NCI-H526 treated with DMSO at 0.1 percent for 48 hours (cell line): ENCODE measurements at regions not wholly inside any gene's neighbourhood (a gene's known extent, or its start where the extent isn't known, plus 50 kb on each side); places are given as distances from the start of the nearest gene placed in this dataset.

ENCODE experiments used
- DNase-seq: peaks from one replicate; lab custom pipeline; 2025; lab: John Stamatoyannopoulos, UW

GRCh38 chr14:40903709-40904108 is 703.0 kb upstream of the LRFN5 start:
- no peak for DNase-seq

DNA sequence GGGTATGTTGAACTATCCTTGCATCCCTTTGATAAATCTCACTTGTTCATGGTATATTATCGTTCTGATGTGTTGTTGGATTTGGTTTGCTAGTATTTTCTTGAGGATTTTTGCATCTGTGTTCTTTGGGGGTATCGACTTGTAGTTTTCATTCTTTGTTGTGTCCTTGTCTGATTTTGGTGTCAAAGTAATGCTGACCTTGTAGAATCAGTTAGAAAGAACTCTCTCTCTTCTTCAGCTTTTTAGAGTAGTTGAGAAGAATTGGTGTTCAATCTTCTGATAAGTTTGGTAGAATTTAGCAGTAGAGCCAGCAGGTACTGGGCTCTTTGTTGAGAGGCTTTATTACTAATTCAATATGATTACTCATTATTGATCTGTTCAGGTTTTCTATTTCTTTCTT is 707.2 kb upstream of the LRFN5 start:
- no peak for DNase-seq

DNA sequence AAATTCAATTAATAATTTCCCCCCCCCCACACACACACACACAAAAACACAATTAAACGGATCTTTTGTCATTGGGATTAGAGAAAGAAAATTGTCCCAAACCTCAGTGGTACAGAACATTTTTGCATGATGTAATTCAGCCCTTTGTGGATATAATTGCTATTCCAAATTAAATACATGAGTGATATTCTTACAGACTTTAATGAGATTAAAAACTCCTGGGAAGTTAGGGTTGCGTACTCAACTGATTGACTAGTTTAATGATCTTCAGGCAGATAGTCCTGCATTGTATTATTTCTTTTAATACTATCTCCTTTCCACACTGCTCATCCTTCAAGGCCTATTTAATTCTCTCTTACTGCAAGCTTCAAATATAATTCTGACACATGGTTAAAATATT is 711.8 kb upstream of the LRFN5 start:
- DNase-seq = no peak

DNA sequence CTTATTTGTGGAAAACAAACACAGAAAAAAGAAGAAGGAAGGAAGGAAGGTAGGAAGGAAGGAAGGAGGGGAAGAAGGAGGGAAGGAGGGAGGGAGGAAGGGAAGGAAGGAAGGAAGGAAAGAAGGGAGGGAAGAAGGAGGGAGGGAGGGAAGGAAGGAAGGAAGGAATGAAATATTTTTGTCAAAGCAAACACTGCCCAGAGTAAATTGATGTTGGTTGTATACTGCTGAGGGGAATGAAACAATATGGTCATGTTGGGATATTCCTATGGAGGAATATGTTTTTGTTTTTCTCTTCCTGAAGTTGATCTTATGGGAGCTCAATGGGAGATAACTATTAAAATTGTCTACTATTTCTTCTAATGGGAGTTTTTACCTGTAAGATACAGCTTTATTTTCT is 717.5 kb upstream of the LRFN5 start:
- DNase-seq = no peak

DNA sequence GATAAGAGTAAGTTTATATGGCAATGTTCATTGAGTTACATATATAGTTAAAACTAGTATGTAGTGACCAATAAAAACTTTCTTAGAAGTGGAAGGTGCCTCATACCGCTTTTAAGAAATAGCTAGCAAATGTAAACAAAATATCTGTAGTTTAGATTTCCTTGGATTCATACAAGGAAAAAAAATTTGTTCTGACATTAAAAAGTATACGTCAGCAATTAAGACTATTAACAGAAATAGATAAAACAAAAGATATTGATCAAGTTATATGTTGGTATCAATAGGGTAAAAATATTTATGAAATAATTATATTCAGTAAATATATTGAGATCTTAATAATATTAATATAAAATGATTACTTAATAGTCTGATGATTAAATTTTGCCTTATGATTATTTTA is 718.8 kb upstream of the LRFN5 start:
- DNase-seq = no peak

DNA sequence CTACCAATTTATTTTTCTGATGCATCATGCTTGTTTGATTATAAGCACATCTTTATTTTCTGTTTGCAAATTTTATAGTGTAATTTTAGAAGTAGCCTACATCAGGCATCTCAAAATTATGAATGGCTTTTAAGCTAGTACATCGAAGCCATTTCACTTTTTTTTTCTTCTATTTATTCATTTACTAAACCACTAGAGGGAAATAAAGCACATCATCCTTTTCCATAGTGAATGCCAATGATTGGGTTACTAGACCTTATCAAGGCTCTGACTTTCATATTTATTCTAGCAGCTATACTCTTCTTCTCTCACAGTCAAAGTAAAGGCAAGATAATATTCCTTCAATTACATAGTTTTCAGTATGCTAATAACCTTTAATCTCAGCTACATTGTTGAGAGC is 736.4 kb upstream of the LRFN5 start:
- no peak for DNase-seq

- DNase-seq = no peak
These were observed 747.6 kb upstream of the LRFN5 start for GRCh38 chr14:40859055-40859454.

- DNase-seq = no peak
These were observed 751.3 kb upstream of the LRFN5 start for GRCh38 chr14:40855343-40855742.

DNA sequence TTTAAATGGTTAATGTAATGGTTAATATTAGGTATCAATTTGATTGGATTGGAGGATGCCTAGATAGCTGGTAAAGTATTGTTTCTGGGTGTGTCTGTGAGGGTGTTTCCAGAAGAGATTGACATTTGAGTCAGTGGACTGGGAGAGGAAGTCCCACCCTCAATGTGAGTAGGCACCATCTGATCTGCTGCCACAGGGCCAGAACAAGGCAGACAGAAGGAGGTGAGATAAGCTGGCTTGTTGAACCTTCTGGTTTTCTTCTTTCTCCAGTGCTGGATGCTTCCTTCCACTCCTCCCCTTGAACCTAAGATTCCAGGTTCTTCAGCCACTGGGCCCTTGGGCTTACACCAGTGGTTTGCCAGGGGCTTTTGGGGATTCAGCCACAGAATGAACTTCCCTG is 756.5 kb upstream of the LRFN5 start:
- no peak for DNase-seq

GRCh38 chr14:40847480-40847879 is 759.2 kb upstream of the LRFN5 start:
- no peak for DNase-seq

DNA sequence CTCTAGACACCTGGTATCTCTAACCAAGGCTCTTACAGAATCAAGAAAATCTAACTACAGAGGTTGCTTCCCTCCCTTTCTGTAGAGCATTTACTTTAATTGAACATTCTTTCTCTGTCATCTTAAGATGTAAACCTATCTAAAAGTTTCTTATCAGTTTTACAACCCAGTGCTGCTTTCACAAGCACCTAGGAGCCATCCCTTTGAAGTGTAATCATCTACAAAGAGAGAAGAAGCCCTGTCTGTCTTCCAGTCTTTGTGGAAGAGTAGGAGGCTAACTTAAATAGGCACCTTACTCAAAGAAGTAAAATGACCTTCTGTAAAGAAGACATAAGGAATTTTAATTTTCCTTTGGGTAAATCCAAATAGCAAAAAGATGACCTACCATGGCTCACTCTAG is 763.9 kb upstream of the LRFN5 start:
- DNase-seq = no peak

GRCh38 chr14:40841886-40842285 is 764.8 kb upstream of the LRFN5 start:
- DNase-seq = no peak

- no peak for DNase-seq
These were observed 768.1 kb upstream of the LRFN5 start for GRCh38 chr14:40838601-40839000.

GRCh38 chr14:40806471-40806870 is 800.2 kb upstream of the LRFN5 start:
- DNase-seq = no peak

- no peak for DNase-seq
These were observed 810.5 kb upstream of the LRFN5 start for GRCh38 chr14:40796168-40796567.

DNA sequence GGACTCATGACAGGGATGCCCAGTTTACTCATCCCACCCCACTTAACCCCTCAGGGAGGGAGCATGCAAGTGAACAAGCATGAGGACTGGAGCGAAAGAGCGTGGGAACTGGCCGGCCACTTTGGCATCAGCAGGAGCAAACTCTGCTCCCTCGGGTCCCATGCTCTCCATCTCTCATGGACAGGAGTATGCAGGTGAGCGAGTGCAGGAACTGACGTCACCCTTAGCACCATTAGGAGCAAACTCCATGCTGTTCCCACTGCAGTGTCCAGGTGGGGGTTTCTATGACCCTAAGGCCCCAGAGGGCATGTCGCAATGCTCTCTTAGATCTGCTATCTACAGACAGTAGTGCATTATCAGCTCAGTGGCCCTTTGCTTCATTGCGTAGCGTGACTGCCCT is 821.8 kb upstream of the LRFN5 start:
- DNase-seq = no peak

DNA sequence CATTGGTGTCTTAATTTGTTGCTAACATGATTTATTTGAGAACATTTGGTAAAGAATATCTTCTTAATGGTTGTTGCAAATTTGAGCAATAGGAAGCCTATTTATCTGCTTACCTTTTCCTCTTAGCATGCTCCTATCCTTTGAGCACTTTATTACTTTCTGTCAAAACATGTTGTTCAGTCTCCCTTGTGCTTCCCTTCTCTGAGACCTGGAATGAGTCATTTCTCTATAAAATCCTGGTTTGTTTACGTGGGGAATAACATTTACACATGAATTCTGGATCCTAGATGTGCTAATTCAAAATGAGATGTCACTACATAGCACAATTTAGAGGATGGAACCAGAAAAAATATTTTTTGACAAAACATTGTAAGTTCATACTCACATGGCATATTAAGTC is 844.0 kb upstream of the LRFN5 start:
- DNase-seq = no peak

DNA sequence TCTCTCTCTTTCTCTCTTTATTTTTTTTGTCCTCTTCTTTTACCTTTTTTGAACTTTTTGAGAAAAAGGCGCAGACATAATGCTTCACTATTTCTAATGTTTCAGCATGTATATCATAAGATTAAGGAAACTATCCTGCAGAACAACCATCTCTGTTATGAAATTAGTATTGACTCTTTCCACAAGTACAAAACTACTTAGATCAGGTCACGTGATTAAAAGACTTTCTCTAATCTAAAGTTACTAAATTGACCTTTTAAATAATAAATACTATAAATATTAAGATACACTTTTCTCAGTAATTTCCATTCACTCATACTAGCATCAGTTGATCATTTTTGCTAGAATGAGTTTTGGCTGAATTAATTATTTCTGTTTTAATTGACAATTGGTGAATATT is 844.5 kb upstream of the LRFN5 start:
- DNase-seq = no peak

DNA sequence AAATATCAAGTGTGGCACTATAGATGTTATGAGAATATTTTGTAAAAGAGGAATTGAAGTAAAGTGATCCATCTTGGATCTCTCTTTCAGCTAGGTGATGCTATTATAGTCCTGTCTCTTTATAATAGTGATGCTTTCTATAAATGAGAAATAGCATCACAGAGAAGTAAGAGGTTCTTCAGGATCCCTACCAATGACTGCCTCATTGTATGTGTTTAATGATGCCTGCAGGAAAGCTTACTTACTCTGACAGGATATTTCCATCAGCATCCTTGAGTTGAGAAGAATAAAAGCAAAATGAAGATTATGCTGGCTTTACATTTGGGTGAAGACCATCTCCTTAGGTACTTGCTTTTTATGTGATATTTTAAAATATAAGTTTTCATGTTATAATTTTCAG is 846.0 kb upstream of the LRFN5 start:
- no peak for DNase-seq

- DNase-seq = no peak
These were observed 848.6 kb upstream of the LRFN5 start for GRCh38 chr14:40758076-40758475.

DNA sequence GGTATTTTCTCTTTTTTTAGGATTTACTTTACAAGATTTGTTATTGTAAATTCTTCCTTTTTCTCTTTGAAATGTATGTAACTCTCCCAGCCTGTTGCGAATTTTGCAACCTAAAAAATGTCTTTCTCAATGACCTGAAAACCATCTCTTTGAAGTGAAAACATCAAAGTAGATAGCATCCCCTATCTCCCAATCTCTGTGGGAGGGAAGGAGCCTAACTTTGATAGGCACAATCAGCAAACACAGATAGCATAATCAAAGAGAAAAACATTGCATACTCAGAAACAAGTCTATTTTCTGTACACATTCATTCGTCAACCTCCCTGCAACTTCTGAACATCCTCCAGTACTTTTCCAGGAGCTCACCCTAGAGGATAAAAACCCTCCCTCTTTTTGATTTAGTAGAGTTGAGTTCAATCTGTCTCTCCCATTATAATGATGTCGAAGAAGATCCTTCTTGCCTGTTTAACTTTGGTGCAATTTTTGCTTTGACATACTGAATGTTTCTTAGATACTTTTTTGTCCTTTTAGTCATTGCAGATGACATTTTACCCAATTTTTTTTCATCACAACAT is 849.2 kb upstream of the LRFN5 start:
- no peak for DNase-seq

- DNase-seq = no peak
These were observed 873.5 kb upstream of the LRFN5 start for GRCh38 chr14:40733206-40733605.

DNA sequence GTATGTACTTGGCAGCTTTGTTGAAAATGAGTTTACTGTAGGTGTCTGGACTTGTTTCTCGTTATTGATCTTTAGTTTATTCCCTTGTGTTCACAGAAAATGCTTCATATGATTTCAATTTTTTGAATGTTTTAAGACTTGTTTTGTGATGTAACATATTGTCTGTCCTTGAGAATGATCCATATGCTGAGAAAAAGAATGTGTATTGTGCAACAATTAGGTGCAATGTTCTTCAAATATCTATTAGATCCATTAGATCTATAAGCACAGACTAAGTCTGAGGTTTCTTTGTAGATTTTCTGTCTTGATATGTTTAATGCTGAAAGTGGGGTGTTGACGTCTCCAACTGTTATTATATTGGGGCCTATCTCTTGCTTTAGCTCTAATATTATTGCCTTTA is 879.6 kb upstream of the LRFN5 start:
- no peak for DNase-seq

DNA sequence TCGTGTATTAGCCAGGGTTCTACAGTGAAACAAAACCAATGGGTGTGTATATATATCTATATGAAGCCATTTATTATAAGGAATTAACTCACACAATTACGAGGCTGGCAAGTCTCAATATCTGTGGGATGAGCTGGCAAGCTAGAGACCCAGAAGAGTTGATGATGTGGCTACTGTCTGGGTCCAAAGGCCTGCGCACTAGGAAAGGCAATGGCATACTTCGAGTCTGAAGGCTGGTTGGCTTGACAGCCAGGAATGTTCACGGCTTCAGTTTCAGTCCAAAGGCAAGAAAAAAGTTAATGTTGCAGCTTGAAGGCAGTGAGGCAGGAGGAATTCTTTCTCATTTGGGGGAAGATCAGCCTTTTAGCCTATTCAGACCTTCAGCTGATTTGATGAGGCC is 893.3 kb upstream of the LRFN5 start:
- DNase-seq = no peak

DNA sequence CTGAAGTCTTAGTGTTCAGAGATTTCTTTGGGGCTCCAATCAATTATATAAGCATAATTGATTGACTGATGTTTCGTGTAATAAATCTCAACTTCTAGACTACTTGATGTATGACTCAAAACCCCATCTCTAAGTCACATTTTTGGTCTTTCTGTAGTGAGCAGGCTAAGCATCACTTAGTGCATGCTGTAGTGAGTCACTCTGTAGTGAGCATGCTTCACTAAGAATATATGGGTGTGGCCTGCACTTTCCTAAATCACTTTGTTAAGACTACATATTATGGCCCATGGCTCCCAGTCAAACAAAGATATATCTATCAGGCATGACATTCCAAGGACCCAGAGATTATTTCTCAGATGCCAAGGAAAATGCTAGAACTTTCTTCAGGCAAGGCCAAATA is 909.4 kb upstream of the LRFN5 start:
- DNase-seq = no peak
